Choroid plexus epithelial cell (primary cell): ENCODE measurements at regions not wholly inside any gene's neighbourhood (a gene's known extent, or its start where the extent isn't known, plus 50 kb on each side); places are given as distances from the start of the nearest gene placed in this dataset.

Experiments used
- DNase-seq: peaks from one replicate; pipeline ENCODE4 v3.0.0-alpha.2; 2010; ENCODE audit warnings: low read depth
- H3K4me3 ChIP-seq: 2 replicates; pipeline ENCODE4 v1.5.1; 2011; ENCODE audit warnings: low read depth, mild to moderate bottlenecking, control low read depth, low read length, moderate library complexity
- CTCF ChIP-seq: conservative IDR thresholded peaks from 2 replicates; pipeline ENCODE4 v1.5.1; 2011; ENCODE audit warnings: low read depth, mild to moderate bottlenecking, control low read depth, inconsistent platforms, low read length, moderate library complexity

GRCh38 chr2:236973343-236973980, 112.2 kb upstream of the COPS8 start:
- TF ChIP-seq CTCF, result no peak
- no peak for DNase-seq
- H3K4me3 ChIP-seq, result no peak overlapping the region

GRCh38 chr2:236974148-236974547, 111.5 kb upstream of the COPS8 start:
- H3K4me3 ChIP-seq, result no peak overlapping the region
- no peak for DNase-seq
- TF ChIP-seq CTCF, result no peak

GRCh38 chr2:236974752-236975151, 110.9 kb upstream of the COPS8 start:
- no peak for TF ChIP-seq CTCF

GRCh38 chr2:236975766-236976165, 109.9 kb upstream of the COPS8 start:
- H3K4me3 ChIP-seq, result no peak overlapping the region
- DNase-seq, result no peak

More at GRCh38 chr2:236974752-236975151, 110.9 kb upstream of the COPS8 start:
- no peak overlapping the region for H3K4me3 ChIP-seq
- DNase-seq, result no peak

GRCh38 chr2:236976266-236977062, 109.2 kb upstream of the COPS8 start:
- DNase-seq, result no peak
- no peak for TF ChIP-seq CTCF
- H3K4me3 ChIP-seq, result no peak overlapping the region

More at GRCh38 chr2:236975766-236976165, 109.9 kb upstream of the COPS8 start:
- TF ChIP-seq CTCF, result no peak

GRCh38 chr2:236977063-236977851, 108.4 kb upstream of the COPS8 start:
- H3K4me3 ChIP-seq, result no peak overlapping the region
- no peak for DNase-seq
- TF ChIP-seq CTCF, result no peak
